ENCODE measurements at regions not wholly inside any gene's neighbourhood (a gene's known extent, or its start where the extent isn't known, plus 50 kb on each side); places are given as distances from the start of the nearest gene placed in this dataset.

DNA sequence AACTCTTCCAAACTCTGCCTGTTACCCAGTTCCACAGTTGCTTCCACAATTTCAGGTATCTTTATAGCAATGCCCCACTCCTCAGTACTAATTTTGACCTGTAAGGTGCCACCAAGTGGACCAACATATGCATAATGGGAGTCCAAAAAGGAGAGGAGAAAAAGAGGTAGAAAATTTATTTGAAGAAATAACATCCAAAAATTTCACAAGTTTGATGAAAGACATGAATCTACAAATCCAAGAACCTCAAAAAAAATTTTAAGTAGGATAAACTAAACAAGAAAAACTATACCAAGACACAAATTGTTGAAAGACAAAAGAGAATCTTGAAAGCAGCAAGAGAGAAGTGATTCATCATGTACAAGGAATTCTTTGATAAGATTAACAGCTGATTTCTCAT, 79.8 kb downstream of the BARX1 start:
- H3K27ac ChIP-seq, result no peak overlapping the region
- TF ChIP-seq, protein P1, sequence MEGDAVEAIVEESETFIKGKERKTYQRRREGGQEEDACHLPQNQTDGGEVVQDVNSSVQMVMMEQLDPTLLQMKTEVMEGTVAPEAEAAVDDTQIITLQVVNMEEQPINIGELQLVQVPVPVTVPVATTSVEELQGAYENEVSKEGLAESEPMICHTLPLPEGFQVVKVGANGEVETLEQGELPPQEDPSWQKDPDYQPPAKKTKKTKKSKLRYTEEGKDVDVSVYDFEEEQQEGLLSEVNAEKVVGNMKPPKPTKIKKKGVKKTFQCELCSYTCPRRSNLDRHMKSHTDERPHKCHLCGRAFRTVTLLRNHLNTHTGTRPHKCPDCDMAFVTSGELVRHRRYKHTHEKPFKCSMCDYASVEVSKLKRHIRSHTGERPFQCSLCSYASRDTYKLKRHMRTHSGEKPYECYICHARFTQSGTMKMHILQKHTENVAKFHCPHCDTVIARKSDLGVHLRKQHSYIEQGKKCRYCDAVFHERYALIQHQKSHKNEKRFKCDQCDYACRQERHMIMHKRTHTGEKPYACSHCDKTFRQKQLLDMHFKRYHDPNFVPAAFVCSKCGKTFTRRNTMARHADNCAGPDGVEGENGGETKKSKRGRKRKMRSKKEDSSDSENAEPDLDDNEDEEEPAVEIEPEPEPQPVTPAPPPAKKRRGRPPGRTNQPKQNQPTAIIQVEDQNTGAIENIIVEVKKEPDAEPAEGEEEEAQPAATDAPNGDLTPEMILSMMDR (IDR thresholded peaks at IDR 0.05 in 4 of 5, conservative IDR thresholded peaks at IDR 0.05 in 1 of 5), result no peak
- no peak for TF ChIP-seq POLR2A (IDR thresholded peaks at IDR 0.05)
- peaks cover 0 to 13% (median 8%) of the 10 kb centered on the region in 3 donors for H3K9me3 ChIP-seq
- in situ Hi-C loops (cut with MboI; ENCODE audit: low sequenced_read_pairs in 4 of 4) (no loop called here), intact Hi-C loops (cut with DNase I; ENCODE audit: low total_unique reads) (no loop called here)
- no peak for DNase-seq
- no peak for ATAC-seq
- H3K36me3 ChIP-seq, result no peaks in the 10 kb centered on the region
- peak overlapping the region in 1 of 4 donors; percentile 34 for H3K4me3 ChIP-seq
- no peaks in the 10 kb centered on the region for H3K27me3 ChIP-seq
- H3K4me1 ChIP-seq, result no peaks in the 10 kb centered on the region

DNA sequence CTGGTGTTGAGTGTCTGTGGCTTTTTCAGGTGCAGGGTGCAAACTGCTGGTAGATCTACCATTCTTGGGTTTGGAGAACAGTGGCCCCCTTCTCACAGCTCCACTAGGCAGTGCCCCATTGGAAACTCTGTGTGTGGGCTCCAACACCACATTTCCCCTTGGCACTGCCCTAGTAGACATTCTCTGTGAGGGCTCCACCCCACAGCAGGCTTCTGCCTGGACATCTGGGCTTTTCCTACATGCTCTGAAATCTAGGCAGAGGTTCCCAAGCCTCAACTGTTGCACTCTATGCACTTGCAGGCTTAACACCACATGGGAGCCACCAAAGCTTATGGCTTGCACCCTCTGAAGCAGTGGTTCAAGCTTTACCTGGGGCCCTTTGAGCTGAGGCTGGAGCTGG, 80.9 kb downstream of the BARX1 start:
- no peak for ATAC-seq
- DNase-seq, result no peak
- H3K36me3 ChIP-seq, result no peaks in the 10 kb centered on the region
- no peak for TF ChIP-seq POLR2A (IDR thresholded peaks at IDR 0.05)
- TF ChIP-seq, protein P1 (IDR thresholded peaks at IDR 0.05 in 4 of 5, conservative IDR thresholded peaks at IDR 0.05 in 1 of 5), result no peak
- H3K4me3 ChIP-seq, result no peak overlapping the region
- intact Hi-C loops (cut with DNase I; ENCODE audit: low total_unique reads), result no loop called here
- H3K4me1 ChIP-seq, result no peaks in the 10 kb centered on the region
- H3K27ac ChIP-seq, result no peak overlapping the region
- no peaks in the 10 kb centered on the region for H3K27me3 ChIP-seq
- H3K9me3 ChIP-seq, result peaks cover 0 to 13% (median 8%) of the 10 kb centered on the region in 3 donors
- in situ Hi-C loops (cut with MboI; ENCODE audit: low sequenced_read_pairs in 4 of 4), result no loop called here

DNA sequence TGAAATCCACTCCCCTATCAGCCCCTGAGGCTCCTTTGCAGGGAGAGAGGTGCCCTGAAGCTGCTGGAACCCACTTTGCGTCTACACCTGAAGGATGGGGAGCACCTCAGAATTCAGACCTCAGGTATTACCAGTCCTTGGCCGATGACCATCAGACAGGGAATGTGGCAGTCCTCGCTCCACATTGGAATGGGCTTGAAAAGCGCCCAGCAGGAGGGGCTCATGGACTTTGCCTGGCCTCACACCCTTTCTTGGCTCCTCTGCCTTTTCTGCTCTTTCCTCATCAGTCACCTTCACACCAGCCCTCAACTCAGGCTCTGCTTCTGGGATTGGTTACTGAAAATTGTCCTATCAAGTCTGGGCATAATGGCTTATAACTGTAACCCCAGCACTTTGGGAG, 83.9 kb downstream of the BARX1 start:
- ATAC-seq, result no peak
- intact Hi-C loops (cut with DNase I; ENCODE audit: low total_unique reads) (no loop called here), in situ Hi-C loops (cut with MboI; ENCODE audit: low sequenced_read_pairs in 4 of 4) (no loop called here)
- no peaks in the 10 kb centered on the region for H3K27me3 ChIP-seq
- DNase-seq, result no peak
- H3K36me3 ChIP-seq, result no peaks in the 10 kb centered on the region
- H3K27ac ChIP-seq, result no peak overlapping the region
- H3K4me3 ChIP-seq, result no peak overlapping the region
- H3K9me3 ChIP-seq, result peaks cover 0 to 13% (median 8%) of the 10 kb centered on the region in 3 donors
- H3K4me1 ChIP-seq, result no peaks in the 10 kb centered on the region
- TF ChIP-seq, protein P1 (IDR thresholded peaks at IDR 0.05 in 4 of 5, conservative IDR thresholded peaks at IDR 0.05 in 1 of 5), result no peak
- TF ChIP-seq POLR2A (IDR thresholded peaks at IDR 0.05), result no peak

DNA sequence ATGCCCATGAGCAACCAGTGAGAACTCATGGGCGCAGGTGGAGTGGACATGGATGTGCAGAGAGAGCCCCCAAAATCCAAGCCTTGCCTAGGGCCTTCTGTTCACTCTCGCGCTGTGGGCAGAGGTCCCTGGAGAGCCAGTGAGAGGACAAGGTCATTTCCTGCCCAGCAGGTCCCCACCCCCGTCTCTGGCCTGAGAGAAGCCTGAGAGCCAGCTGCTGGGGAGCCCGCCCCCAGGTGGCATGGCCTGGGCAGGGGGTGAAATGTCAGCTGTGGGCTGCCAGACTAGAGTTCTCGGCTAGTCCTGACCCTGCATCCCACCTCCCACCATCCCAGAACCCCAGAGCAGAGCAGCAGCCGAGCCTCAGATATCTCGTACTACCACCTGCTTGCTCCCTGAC, 85.3 kb downstream of the BARX1 start:
- intact Hi-C loops (cut with DNase I; ENCODE audit: low total_unique reads) (no loop called here), in situ Hi-C loops (cut with MboI; ENCODE audit: low sequenced_read_pairs in 4 of 4) (no loop called here)
- H3K27ac ChIP-seq, result no peak overlapping the region
- no peaks in the 10 kb centered on the region for H3K4me1 ChIP-seq
- DNase-seq (no peak), ATAC-seq (no peak)
- H3K27me3 ChIP-seq, result no peaks in the 10 kb centered on the region
- no peak overlapping the region for H3K4me3 ChIP-seq
- TF ChIP-seq, protein P1 (IDR thresholded peaks at IDR 0.05 in 4 of 5, conservative IDR thresholded peaks at IDR 0.05 in 1 of 5), result no peak
- TF ChIP-seq POLR2A (IDR thresholded peaks at IDR 0.05), result no peak
- H3K36me3 ChIP-seq, result no peaks in the 10 kb centered on the region
- peaks cover 0 to 7% (median 3%) of the 10 kb centered on the region in 3 donors for H3K9me3 ChIP-seq

DNA sequence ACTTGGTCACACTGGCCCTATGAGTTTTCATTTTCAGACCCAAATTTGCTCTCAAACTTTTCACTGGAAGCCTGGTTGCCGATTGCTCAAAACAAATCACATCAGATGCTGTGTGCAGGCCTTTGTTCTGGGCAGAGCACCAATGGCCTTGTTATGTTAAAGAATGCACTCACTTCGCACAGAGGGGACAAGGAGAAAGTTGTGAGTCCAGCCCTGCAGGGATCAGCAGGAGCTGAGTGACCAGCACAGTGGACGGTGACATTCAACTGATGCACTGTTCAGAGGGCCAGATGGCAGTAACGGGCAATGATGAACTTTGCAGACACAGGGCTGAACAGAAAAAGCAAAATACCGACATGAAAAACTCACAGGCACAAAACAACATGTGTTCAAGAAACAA, 86.1 kb downstream of the BARX1 start:
- Histone ChIP-seq H3K4me3 (no peak overlapping the region), H3K36me3 (no peaks in the 10 kb centered on the region), H3K9me3 (no peaks in the 10 kb centered on the region), H3K27ac (no peak overlapping the region), H3K4me1 (no peaks in the 10 kb centered on the region), H3K27me3 (no peaks in the 10 kb centered on the region)
- in situ Hi-C loops (cut with MboI; ENCODE audit: low sequenced_read_pairs in 4 of 4), result no loop called here
- no peak for ATAC-seq
- TF ChIP-seq, protein P1 (IDR thresholded peaks at IDR 0.05 in 4 of 5, conservative IDR thresholded peaks at IDR 0.05 in 1 of 5), result no peak
- TF ChIP-seq POLR2A (IDR thresholded peaks at IDR 0.05), result no peak
- intact Hi-C loops (cut with DNase I; ENCODE audit: low total_unique reads), result no loop called here
- no peak for DNase-seq

All from gastrocnemius medialis (tissue), 4 donors.